NCI-H526 (cell line): ENCODE measurements at regions not wholly inside any gene's neighbourhood (a gene's known extent, or its start where the extent isn't known, plus 50 kb on each side); places are given as distances from the start of the nearest gene placed in this dataset.
A peak's percentile ranks its signal among the peaks of the same experiment; 100 is the strongest.

Experiments used
- DNase-seq, 2 experiments: peaks; one replicate each; lab custom pipeline; 2025; lab: John Stamatoyannopoulos, UW

- DNase-seq: no peak
Observed at GRCh38 chr7:157061979-157062378, 51.5 kb upstream of the MNX1 start.

- DNase-seq: no peak
Observed at GRCh38 chr7:157065046-157065445, 54.6 kb upstream of the MNX1 start.

GRCh38 chr7:157072361-157072760, 61.9 kb upstream of the MNX1 start:
- DNase-seq: no peak

GRCh38 chr7:157073335-157073734, 62.9 kb upstream of the MNX1 start:
- no peak for DNase-seq

GRCh38 chr7:157073949-157074624, 63.6 kb upstream of the MNX1 start:
- DNase-seq: no peak

GRCh38 chr7:157076466-157076865, 62.3 kb upstream of the UBE3C start:
- peak in 1 of 2 experiments; percentile 21 for DNase-seq

- no peak for DNase-seq
Observed at GRCh38 chr7:157077021-157077420, 61.7 kb upstream of the UBE3C start.

GRCh38 chr7:157077986-157078644, 60.6 kb upstream of the UBE3C start:
- no peak for DNase-seq

- DNase-seq: no peak
Observed at GRCh38 chr7:157079116-157079515, 59.6 kb upstream of the UBE3C start.

- DNase-seq: no peak
Observed at GRCh38 chr7:157080111-157080730, 58.5 kb upstream of the UBE3C start.

- DNase-seq: no peak
Observed at GRCh38 chr7:157086508-157087187, 52.1 kb upstream of the UBE3C start.

GRCh38 chr7:157087646-157088045, 51.1 kb upstream of the UBE3C start:
- peak; percentile 55 to 80 for DNase-seq

- peak in 1 of 2 experiments; percentile 63 for DNase-seq
Observed at GRCh38 chr7:157088136-157088535, 50.6 kb upstream of the UBE3C start.
